ENCODE measurements at regions not wholly inside any gene's neighbourhood (a gene's known extent, or its start where the extent isn't known, plus 50 kb on each side); places are given as distances from the start of the nearest gene placed in this dataset.

DNA sequence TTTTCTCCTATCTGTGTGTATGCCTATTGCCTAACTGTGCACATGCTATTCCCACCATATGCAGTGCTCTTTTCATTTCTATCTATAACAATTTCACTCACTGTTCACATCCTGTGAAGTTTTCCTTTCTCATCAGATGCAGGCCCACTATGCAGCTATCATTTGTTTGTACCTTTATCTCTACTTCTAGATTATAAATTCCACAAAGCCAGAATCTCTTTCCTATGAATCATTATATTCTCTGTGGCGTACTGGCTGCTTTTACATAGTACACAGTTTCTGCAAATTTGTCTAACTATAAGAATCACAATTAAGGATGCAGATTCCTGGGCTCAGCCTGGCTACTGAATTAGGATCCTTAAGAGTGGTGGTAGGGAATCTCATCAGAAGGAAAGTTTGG, 600.8 kb upstream of the ARRDC3 start:
- ChIA-PET POLR2A (no interaction called here), CTCF (no interaction called here)
- Mint-ChIP-seq H3K27ac (no peak overlapping the region), H3K27me3 (no peaks in the 10 kb centered on the region), H3K9me3 (no peaks in the 10 kb centered on the region), H3K36me3 (ENCODE audit: low read depth) (no peaks in the 10 kb centered on the region), H3K4me1 (no peaks in the 10 kb centered on the region), H3K4me3 (no peak overlapping the region)
- no peak for DNase-seq

GRCh38 chr5:91978221-91978882, 595.2 kb upstream of the ARRDC3 start:
- DNase-seq = no peak
- CTCF ChIA-PET = no interaction called here
- H3K4me3 Mint-ChIP-seq = no peak overlapping the region
- H3K36me3 Mint-ChIP-seq (ENCODE audit: low read depth) = no peaks in the 10 kb centered on the region
- H3K9me3 Mint-ChIP-seq = no peaks in the 10 kb centered on the region
- POLR2A ChIA-PET = no interaction called here
- H3K4me1 Mint-ChIP-seq = no peaks in the 10 kb centered on the region
- H3K27me3 Mint-ChIP-seq = no peaks in the 10 kb centered on the region
- H3K27ac Mint-ChIP-seq = no peak overlapping the region

DNA sequence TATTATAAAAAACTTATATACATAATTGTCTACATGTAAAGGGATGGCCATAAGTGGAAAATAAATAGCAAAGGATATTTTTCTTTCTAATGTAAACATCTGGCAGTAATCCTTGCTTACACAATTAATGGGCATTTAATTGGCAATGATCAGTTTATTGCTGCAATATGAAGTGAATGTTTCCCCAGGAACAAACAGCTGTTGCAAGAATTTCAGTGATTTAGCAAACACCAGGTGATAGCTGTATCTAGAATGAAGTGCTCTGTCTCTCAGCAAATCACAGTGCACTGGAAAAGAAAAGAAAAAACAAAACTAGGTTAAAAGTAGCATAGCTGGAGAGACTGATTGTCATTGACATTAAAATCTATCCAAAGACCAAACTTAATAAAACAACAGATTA, 594.5 kb upstream of the ARRDC3 start:
- Mint-ChIP-seq H3K4me1 (no peaks in the 10 kb centered on the region), H3K36me3 (ENCODE audit: low read depth) (no peaks in the 10 kb centered on the region), H3K27ac (no peak overlapping the region), H3K27me3 (no peaks in the 10 kb centered on the region), H3K9me3 (no peaks in the 10 kb centered on the region), H3K4me3 (no peak overlapping the region)
- ChIA-PET POLR2A (no interaction called here), CTCF (no interaction called here)
- no peak for DNase-seq

DNA sequence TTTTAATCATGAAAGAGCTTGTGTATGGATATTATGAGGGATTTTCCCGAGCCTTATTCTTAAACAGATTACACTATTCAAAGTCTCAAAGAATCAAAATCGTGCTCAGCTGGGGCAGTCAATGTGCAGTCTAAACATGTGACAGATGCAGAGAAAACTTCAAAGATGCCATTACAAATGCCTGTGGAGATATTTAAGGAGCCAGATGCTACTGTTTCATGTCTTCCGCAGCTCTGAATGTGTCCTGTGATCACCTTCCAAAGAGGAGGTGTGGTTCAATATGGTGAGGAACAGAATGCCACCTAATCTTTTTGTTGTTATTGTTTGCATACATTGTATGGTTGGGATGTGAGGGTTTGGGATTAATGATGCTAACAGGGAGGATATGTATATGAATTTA, 593.3 kb upstream of the ARRDC3 start:
- CTCF ChIA-PET = no interaction called here
- no peak overlapping the region for H3K27ac Mint-ChIP-seq
- H3K4me3 Mint-ChIP-seq = no peak overlapping the region
- POLR2A ChIA-PET = no interaction called here
- no peaks in the 10 kb centered on the region for H3K36me3 Mint-ChIP-seq (ENCODE audit: low read depth)
- H3K4me1 Mint-ChIP-seq = no peaks in the 10 kb centered on the region
- no peak for DNase-seq
- no peaks in the 10 kb centered on the region for H3K27me3 Mint-ChIP-seq
- no peaks in the 10 kb centered on the region for H3K9me3 Mint-ChIP-seq

DNA sequence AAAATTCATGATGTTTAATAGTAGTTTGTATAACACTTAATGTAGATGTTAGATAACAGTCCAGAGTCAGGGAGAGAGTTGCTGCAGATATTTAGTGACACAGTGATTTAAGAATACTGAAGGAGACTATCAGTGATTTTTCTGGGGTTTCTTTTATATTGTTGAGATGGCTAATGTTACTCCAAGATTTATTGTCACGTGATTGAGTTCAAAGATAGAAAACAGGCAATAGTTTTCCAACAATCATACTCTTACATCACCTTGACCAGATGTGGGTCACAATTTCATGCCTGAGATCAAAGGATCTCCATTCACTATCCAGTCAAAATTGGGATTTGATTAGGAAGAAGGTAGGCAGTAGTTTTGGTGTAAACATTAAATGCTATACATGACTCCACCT, 580.0 kb upstream of the ARRDC3 start:
- no peaks in the 10 kb centered on the region for H3K27me3 Mint-ChIP-seq
- H3K36me3 Mint-ChIP-seq (ENCODE audit: low read depth) = no peaks in the 10 kb centered on the region
- H3K4me3 Mint-ChIP-seq = no peak overlapping the region
- H3K9me3 Mint-ChIP-seq = no peaks in the 10 kb centered on the region
- H3K4me1 Mint-ChIP-seq = no peaks in the 10 kb centered on the region
- ChIA-PET CTCF (no interaction called here), POLR2A (no interaction called here)
- H3K27ac Mint-ChIP-seq = no peak overlapping the region
- no peak for DNase-seq

- Mint-ChIP-seq H3K4me1 (no peaks in the 10 kb centered on the region), H3K9me3 (no peaks in the 10 kb centered on the region), H3K4me3 (no peak overlapping the region), H3K27me3 (no peaks in the 10 kb centered on the region), H3K36me3 (ENCODE audit: low read depth) (no peaks in the 10 kb centered on the region), H3K27ac (no peak overlapping the region)
- DNase-seq = no peak
- ChIA-PET POLR2A (no interaction called here), CTCF (no interaction called here)
These were observed 574.5 kb upstream of the ARRDC3 start for GRCh38 chr5:91957666-91958065.

GRCh38 chr5:91956738-91957137, 573.6 kb upstream of the ARRDC3 start:
- no peak for DNase-seq
- Mint-ChIP-seq H3K36me3 (ENCODE audit: low read depth) (no peaks in the 10 kb centered on the region), H3K27ac (no peak overlapping the region), H3K9me3 (no peaks in the 10 kb centered on the region), H3K4me3 (no peak overlapping the region), H3K27me3 (no peaks in the 10 kb centered on the region), H3K4me1 (no peaks in the 10 kb centered on the region)
- ChIA-PET POLR2A (no interaction called here), CTCF (no interaction called here)

GRCh38 chr5:91955610-91956009, 572.5 kb upstream of the ARRDC3 start:
- POLR2A ChIA-PET = no interaction called here
- CTCF ChIA-PET = no interaction called here
- Mint-ChIP-seq H3K4me3 (no peak overlapping the region), H3K36me3 (ENCODE audit: low read depth) (no peaks in the 10 kb centered on the region), H3K27me3 (no peaks in the 10 kb centered on the region), H3K9me3 (no peaks in the 10 kb centered on the region), H3K27ac (no peak overlapping the region), H3K4me1 (no peaks in the 10 kb centered on the region)
- DNase-seq = no peak

DNA sequence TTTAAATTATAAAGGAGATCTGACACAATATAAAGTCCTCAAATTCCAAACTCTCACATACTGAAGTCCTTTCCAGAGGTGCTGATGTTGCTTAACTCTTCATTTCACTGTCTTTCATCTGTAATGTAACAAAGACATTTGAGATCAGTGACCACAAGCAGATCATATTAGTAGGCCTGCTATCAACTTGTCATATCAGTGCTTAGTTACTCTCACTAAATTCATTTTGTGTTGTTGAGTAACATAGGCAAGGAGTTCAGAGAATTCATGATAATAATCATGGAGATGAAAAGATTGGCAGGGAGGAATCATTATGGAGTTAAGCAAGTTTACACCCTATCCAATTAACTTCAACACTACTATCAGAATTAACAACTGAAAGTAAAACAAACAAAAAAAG, 571.0 kb upstream of the ARRDC3 start:
- Mint-ChIP-seq H3K4me3 (no peak overlapping the region), H3K4me1 (no peaks in the 10 kb centered on the region), H3K27ac (no peak overlapping the region), H3K27me3 (no peaks in the 10 kb centered on the region), H3K36me3 (ENCODE audit: low read depth) (no peaks in the 10 kb centered on the region), H3K9me3 (no peaks in the 10 kb centered on the region)
- ChIA-PET POLR2A (no interaction called here), CTCF (no interaction called here)
- DNase-seq = no peak

DNA sequence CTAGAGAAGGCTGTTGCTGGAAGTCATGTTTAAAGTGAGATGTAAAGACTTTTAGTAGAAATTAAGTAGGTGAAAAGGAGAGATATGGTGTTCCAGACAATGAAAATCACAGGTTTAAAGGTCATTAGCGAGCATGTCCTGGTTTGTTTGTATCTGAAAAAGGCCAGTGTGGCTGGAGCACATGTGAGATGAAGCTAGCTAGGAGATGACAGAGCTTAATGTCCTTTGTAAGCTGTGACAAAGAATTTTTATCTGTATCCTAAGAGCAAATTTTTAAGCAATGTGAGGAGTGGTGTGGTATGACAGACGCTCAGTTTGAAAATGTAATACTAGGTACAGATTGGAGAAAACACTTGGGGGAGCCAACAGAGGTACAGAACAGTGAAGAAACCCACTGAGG, 567.2 kb upstream of the ARRDC3 start:
- ChIA-PET CTCF (no interaction called here), POLR2A (no interaction called here)
- Mint-ChIP-seq H3K9me3 (no peaks in the 10 kb centered on the region), H3K36me3 (ENCODE audit: low read depth) (no peaks in the 10 kb centered on the region), H3K4me3 (no peak overlapping the region), H3K27me3 (no peaks in the 10 kb centered on the region), H3K27ac (no peak overlapping the region), H3K4me1 (peaks cover 4% of the 10 kb centered on the region)
- DNase-seq = no peak

DNA sequence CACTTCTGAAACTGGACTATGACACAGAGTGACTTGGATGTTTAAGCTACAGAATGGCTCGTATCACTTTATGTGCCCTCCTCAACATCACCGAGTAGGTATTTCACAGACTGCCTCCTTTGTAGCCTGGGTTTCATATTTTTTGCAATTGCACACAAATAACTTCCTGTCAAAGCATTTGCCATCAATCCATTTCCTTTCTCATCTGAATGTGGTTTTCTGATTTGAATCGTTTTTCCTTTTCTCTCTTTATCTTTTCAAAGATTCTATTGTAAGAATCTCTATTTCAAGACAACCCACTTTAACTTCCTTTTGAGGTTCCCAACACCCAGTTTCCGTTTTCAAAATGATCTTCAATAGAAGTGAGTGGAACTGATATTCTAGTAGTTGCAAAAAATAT, 563.8 kb upstream of the ARRDC3 start:
- H3K27ac Mint-ChIP-seq = no peak overlapping the region
- no peak for DNase-seq
- H3K27me3 Mint-ChIP-seq = no peaks in the 10 kb centered on the region
- ChIA-PET CTCF (no interaction called here), POLR2A (no interaction called here)
- no peak overlapping the region for H3K4me3 Mint-ChIP-seq
- no peaks in the 10 kb centered on the region for H3K9me3 Mint-ChIP-seq
- no peaks in the 10 kb centered on the region for H3K36me3 Mint-ChIP-seq (ENCODE audit: low read depth)
- peaks cover 4% of the 10 kb centered on the region for H3K4me1 Mint-ChIP-seq

DNA sequence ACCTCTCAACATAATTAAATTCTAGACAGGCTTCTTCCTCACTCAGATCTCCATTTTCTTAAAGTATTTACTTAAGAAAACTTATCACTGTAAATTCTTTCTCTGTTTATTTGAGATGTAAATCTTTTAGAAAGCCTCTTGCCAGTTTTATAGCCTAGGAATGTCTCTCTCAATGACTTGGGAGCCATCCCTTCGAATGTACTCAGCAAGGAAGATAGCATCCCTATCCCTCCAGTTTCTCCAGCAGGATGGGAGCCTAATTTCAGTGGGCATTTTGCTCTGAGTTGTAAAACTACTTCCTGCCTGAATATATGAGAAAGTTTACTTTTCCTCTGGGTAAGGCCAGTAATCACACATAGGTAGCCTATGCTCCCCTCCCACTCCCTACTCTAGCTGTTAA, 558.5 kb upstream of the ARRDC3 start:
- POLR2A ChIA-PET = no interaction called here
- no peak overlapping the region for H3K4me3 Mint-ChIP-seq
- CTCF ChIA-PET = no interaction called here
- DNase-seq = no peak
- H3K27ac Mint-ChIP-seq = no peak overlapping the region
- H3K36me3 Mint-ChIP-seq (ENCODE audit: low read depth) = no peaks in the 10 kb centered on the region
- H3K27me3 Mint-ChIP-seq = no peaks in the 10 kb centered on the region
- no peaks in the 10 kb centered on the region for H3K9me3 Mint-ChIP-seq
- no peaks in the 10 kb centered on the region for H3K4me1 Mint-ChIP-seq

DNA sequence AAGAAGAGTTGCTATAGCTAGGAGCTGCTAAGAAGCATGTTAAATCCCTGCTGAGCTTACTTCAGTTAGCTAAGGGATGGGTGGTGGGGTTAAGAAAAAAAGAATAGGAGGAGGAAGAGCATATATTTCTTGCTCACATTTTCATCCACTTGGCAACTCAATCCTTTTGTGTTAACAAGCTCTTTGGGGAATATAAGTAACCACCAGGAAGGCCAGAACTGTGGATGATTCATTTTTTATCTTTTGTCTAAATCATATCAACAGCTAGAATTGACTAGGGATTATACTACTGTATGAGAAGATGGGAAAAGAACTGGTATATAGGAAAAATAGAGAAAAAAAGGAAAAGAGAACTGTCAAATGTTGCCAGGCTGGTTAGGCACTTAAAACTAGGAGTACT, 555.3 kb upstream of the ARRDC3 start:
- Mint-ChIP-seq H3K9me3 (no peaks in the 10 kb centered on the region), H3K27me3 (no peaks in the 10 kb centered on the region), H3K36me3 (ENCODE audit: low read depth) (no peaks in the 10 kb centered on the region), H3K4me1 (no peaks in the 10 kb centered on the region), H3K27ac (no peak overlapping the region), H3K4me3 (no peak overlapping the region)
- POLR2A ChIA-PET = no interaction called here
- CTCF ChIA-PET = no interaction called here
- no peak for DNase-seq

DNA sequence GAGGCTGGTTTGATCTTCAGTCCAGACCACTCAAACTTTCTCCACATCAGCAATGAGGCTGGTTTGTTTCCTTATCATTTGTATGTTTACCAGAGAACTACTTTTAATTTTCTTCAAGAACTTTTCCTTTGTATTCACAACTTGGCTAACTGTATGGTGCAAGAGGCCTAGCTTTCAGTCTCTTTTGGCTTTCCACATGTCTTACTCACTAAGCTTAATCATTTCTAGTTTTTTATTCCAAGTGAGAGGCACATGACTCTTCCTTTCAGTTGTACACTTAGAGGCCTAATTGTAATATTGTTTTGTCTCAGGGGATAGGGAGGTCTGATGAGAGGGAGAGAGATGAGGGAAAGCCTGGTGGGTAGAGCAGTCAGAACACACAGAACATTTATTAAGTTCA, 554.0 kb upstream of the ARRDC3 start:
- no peaks in the 10 kb centered on the region for H3K36me3 Mint-ChIP-seq (ENCODE audit: low read depth)
- ChIA-PET POLR2A (no interaction called here), CTCF (no interaction called here)

DNA sequence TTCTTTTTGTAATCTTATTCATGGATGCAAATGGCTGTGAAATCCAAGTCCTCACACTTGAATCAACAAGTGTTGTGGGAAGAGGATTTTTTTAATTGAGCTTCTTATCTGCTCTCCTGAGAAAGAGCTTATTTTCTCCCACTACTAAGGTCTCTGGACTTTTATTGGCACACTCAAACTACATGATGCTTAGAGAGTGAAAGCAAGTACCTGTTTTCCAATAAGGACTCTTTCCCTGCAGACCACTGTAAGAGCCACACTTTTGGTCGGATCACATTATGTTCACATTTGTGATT, 546.4 kb upstream of the ARRDC3 start:
- Mint-ChIP-seq H3K4me3 (no peak overlapping the region), H3K4me1 (no peaks in the 10 kb centered on the region), H3K27ac (no peak overlapping the region), H3K36me3 (ENCODE audit: low read depth) (no peaks in the 10 kb centered on the region), H3K9me3 (no peaks in the 10 kb centered on the region), H3K27me3 (no peaks in the 10 kb centered on the region)
- POLR2A ChIA-PET = no interaction called here
- CTCF ChIA-PET = no interaction called here
- no peak for DNase-seq

More for the DNA sequence above, 554.0 kb upstream of the ARRDC3 start:
- Mint-ChIP-seq H3K27me3 (no peaks in the 10 kb centered on the region), H3K4me1 (no peaks in the 10 kb centered on the region), H3K4me3 (no peak overlapping the region), H3K27ac (no peak overlapping the region), H3K9me3 (no peaks in the 10 kb centered on the region)
- no peak for DNase-seq

All from activated CD4-positive, alpha-beta T cell treated with anti-CD3 and anti-CD28 coated beads, Interleukin-2, amount 10 ng/mL, durations not matched to agents 7 days and 5 days (primary cell).